ENCODE measurements at regions not wholly inside any gene's neighbourhood (a gene's known extent, or its start where the extent isn't known, plus 50 kb on each side); places are given as distances from the start of the nearest gene placed in this dataset.
"Not testable (repeated sequence)": the region's sequence is repeated elsewhere in the genome, so short reads cannot be mapped to it uniquely, and the experiment has no call there.

DNA sequence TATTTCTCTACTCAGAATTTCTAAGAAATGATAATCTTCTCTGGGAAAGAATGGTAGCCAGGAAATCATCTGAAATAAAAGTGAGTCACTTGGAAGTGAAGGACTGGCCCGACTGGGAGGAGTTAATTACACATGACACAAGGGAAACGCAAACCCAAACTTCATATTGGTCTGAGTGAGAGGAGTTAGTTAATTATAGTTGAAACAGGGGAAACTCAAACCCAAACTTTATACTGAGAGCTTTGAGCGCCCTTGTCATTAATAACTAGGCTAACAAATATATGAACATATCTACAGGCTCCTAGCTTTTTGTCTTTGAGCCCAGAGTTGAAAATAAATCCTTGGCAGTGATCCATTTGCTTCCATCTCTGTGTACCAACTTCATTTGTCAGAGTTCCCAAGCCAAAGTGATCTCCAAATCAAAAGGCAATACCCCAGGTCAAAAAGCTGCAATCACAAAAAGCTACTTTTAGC is 187.8 kb upstream of the COL3A1 start:
- intact Hi-C loops (cut with DNase I), result no loop called here
- no peak for DNase-seq

DNA sequence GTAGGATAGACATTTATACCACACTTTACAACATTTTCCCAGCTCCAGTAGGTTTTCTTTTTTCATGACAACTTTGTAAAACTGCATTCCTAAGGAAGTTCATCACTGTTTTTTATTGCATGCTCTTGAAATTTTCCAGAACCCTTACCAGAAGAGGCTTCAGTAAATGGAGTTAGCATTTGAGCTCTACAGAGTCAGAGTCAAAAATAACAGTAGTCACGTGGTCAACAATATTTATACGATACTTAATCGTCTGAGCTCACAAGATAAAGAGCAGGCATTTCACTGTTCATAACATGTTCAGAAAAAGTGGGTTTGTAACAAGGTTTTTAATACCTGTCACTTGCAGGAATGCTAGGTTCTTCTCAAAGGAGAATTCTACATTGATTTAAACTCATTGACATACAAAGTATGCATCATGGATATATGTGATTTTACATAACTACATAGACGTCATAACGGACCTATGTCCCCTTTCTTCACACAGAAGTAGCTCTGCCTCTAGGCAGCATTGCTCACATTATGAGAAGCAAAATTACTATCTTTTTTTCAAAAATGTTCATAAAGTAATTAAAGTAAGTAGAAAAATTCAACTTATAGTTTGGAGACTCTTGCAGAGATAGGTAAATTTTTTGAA is 187.0 kb upstream of the COL3A1 start:
- DNase-seq, result no peak
- intact Hi-C loops (cut with DNase I), result no loop called here

DNA sequence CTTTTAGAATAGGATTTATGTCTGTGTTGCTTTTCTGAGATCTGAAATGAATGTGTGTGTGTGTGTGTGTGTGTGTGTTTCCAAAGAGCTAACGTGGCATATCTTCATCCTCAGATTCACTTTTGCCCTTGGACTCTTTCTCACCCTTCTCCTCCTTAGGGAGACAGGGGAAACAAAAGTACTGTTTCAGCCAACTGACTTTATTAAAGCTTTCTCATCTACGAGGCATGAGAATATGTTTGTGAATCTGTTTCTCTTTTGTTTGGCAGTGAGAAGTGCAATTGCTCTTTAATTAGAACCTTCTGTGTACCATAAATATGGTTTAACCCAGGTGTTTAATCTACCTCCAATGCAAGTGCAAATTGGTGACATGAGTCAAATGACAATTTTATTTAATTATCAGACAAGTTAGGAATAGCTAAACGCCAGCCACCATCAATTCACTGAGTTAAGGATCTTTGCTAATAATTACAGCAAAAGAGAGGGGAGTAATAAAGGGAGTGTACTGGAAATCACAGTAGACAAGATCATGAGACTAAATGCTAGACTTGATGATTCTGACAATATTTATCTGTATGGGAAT is 186.4 kb upstream of the COL3A1 start:
- intact Hi-C loops (cut with DNase I), result no loop called here
- DNase-seq, result no peak

DNA sequence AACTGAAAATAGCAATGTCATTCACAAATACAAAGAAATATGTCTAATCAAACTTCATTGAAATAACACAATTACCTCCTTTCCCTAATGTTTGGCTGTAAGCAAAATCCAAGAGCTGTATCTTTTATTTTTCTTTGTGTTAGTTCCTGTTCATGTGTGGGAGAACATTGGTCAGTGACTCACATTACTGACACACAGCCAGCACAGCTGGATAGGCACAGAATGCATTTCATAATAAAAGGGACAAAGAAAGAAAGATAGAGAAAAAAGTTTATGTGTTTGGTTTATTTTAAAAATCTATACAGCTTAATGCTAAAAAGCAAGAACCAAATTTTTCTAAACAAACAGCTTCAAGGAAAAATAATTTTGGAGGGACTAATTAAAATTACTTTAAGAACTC is 185.6 kb upstream of the COL3A1 start:
- intact Hi-C loops (cut with DNase I), result no loop called here

DNA sequence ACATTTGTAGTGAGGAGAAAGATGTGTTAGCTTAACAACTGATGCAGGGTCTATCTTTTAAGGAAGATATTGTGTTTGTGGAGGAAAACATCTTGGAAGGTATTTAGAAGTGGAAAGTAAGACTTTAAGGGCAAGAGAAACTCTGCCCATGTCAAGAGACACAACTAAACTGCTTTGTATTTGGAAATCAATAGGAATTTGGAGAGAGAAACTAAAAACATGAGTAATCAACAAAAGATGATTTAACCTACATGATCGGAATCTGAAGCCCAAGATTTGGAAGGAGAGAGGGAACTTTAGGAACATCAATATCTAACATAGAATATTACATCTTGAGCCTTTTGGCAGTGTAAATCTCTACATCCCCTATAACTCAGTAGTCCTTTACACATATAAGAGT is 184.2 kb upstream of the COL3A1 start:
- intact Hi-C loops (cut with DNase I), result no loop called here
- DNase-seq, result no peak

More for the DNA sequence above, 185.6 kb upstream of the COL3A1 start:
- peak in 1 of 10 donors; percentile 9 for DNase-seq

DNA sequence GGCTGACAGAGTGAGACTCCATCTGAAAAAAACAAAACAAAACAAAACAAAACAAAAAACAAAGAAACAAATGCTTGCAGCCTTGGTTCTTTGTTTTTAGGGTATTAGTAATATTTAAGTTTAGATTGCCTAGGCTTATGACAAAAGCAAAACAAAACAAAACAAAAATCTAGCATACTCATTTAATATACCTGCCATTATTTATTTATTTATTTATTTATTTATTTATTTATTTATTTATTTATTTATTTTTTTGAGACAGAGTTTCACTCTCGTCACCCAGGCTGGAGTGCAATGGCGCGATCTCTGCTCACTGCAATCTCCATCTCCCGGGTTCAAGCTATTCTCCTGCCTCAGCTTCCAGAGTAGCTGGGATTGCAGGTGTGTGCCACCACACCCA is 179.7 kb upstream of the COL3A1 start:
- intact Hi-C loops (cut with DNase I); DNase-seq: not testable (repeated sequence)

DNA sequence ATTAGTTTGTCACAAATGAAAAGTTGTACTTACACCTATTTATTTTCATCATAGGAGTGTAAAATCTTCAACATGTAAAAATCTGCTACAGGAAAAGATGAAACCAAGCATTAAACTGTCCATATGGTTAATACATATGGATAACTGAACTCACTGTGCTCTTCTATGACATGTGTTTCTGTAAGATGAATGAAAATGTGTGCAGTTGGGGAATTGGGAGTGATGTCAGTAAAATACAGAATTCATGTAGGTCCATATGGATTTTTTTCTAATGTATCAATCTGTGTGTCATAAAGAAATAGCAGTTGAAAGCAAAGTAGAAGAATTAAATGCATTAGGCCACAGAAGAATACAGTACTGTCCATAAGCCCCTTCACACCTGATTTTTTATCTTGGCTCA is 178.4 kb upstream of the COL3A1 start:
- DNase-seq, result no peak
- intact Hi-C loops (cut with DNase I), result no loop called here

DNA sequence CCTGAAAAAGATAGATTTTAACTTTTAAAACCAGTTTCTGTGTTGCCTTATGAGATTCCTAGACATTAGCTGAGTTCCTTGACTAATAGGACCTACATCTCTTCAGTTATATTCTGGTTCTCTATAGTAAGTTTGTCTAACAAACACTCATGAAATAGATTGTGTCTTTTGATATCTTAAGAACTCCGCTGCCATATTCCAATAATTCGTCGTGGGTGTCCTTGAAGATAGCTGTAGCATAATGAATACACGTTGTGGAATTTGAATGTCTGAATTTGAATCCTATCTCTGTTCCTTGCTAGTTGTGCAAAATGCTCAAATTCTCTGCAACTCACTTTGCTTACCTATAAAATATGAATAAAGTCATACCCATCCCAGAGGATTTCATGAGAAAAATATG is 176.8 kb upstream of the COL3A1 start:
- intact Hi-C loops (cut with DNase I), result no loop called here
- no peak for DNase-seq

DNA sequence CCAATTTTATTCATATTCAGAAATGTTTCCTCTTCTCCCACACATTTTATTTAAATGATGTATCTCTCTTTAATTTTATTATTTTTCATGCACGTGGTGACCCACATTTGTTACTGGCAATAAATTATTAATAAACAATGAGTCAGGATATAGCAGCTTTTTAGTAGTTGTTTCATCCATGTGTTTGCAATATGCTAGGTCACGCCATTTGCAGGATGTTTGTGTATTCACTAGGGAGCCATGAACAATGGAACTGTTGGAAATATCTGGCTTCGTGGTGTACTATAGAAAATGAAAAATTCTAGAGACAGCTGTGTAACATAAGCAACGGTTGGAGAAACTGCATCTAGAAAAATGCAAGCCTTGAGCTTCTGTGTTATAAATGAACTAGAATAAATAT is 176.0 kb upstream of the COL3A1 start:
- intact Hi-C loops (cut with DNase I), result no loop called here

DNA sequence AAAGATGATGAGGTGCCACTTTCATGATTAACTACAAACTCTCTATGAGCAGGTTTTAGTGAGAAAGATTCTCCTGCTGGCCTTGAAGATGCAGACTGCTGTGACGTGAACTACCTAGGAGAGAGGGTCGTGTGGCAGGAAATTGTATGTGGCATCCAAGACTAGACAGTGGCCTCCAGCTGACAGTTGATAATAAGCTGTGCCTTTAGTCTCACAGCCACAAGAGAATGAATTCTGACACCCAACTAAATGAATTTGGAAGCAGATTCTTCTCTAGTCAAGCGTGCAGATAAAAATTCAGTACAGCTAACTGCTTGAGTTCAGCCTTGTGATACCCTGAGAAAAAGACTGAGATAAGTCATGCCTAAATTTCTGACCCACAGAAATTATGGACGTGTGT is 169.0 kb upstream of the COL3A1 start:
- no peak for DNase-seq
- intact Hi-C loops (cut with DNase I), result no loop called here

More for the DNA sequence above, 176.0 kb upstream of the COL3A1 start:
- no peak for DNase-seq

DNA sequence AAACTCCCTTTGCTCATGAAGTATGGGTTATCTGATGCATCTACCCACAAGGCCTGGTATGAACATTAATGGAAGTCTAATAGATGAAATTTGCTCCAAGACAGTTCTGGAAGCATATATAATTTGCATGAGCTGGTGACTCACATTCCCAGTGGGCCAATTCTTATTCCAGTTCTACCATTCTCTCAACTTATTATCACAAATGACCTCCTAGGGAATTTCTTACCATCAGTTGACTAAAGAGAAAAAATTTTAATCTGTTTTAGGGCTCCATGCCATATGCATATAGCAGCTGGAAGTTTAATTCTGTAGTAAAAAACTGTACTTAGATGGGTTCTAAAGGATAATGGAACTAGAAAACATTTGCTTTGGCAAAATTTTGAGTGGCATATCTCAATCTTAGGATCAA is 165.2 kb upstream of the COL3A1 start:
- intact Hi-C loops (cut with DNase I), result no loop called here
- DNase-seq, result no peak

DNA sequence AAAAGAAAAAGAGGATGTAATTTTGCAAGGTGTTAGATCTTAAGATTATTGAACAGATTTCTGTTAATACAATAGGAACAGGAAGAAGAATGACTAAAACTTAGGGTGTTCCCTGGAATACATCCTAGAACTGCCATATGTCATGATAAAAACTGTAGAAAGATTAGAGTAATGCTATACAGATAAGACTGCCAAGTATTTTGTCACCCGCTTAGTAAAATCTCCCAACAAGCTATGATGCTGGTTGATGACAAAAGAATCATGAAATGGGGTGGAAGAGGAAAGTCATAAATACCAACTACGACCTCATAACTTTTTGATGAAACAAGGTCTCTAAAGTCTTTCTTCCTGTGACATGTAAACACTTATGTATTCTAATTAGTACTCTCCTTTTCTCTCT is 163.6 kb upstream of the COL3A1 start:
- intact Hi-C loops (cut with DNase I), result no loop called here
- no peak for DNase-seq

DNA sequence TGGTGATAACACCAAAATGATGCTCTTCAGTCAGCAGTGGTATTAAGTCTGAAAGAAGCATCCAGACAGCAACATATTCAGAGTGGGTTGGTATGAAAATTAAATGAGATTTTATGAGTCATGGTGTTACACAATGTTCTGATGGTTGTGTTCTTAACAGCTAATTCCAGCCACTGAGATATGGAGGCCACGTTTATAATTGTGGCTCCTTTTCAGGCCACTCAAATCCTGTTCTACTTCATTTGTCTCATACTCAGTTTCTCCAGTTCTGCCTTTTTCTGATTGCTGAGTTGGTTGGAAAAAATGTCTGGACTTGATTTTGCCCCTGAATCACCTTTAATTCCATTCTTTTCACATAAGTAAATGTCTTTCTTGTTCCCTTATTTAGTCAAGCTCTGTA is 162.7 kb upstream of the COL3A1 start:
- DNase-seq, result no peak
- intact Hi-C loops (cut with DNase I), result no loop called here

DNA sequence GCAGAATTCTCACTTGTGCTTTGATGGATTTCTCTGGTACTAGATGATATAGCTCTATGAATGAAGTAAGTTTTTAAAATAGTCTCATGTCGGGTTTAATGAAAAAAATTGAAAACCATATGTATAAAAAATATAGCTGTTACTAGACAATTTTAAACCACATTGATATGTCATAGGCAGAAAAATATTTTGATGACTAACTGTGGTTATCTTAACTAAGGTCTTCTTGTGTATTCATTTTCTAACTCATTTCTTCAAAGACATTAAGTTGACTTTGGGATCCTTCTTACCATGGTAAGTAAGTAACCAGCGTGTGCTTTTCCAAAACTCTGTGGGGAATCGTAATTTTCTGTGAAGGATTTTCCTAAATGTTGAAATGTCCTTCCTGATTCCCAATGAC is 160.9 kb upstream of the COL3A1 start:
- intact Hi-C loops (cut with DNase I), result no loop called here
- DNase-seq, result no peak

DNA sequence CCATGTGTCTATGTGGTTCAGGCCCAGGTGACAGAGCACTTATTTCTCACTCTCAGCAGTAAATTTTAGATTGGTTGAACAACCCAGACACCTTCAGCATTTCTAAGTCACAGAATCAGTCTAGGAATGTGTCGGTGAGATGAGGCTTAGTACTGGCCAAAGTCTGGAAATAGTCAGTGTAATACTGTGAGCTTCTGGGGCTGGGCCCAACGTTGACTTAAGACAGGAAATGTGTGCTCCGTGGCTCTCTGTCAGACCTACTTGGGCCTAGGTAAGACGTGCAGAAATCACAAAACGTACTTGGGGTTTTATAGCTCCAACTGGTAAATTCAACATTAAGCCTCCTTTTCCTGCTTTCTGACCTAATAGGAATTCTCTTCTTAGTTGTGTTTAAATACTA is 160.3 kb upstream of the COL3A1 start:
- intact Hi-C loops (cut with DNase I), result no loop called here
- no peak for DNase-seq

DNA sequence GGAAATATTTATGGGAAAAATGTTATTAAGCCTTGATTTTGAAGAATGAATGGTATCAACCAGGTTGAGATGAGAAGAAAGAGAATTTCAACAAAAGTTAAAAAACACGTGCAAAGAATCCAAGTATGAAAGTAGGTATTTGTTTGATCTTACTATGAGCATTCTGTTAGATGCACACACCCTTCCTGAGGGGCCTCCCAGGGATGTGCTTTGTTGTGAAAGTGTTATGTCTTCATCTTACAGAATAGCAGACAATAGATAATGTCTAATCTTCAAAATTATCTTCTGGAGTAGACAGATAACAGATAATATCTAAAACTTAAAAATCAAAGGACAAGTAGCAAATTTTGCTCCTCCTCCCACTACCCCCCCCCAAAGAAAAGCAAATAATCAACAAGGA is 155.2 kb upstream of the COL3A1 start:
- DNase-seq, result no peak
- intact Hi-C loops (cut with DNase I), result no loop called here

DNA sequence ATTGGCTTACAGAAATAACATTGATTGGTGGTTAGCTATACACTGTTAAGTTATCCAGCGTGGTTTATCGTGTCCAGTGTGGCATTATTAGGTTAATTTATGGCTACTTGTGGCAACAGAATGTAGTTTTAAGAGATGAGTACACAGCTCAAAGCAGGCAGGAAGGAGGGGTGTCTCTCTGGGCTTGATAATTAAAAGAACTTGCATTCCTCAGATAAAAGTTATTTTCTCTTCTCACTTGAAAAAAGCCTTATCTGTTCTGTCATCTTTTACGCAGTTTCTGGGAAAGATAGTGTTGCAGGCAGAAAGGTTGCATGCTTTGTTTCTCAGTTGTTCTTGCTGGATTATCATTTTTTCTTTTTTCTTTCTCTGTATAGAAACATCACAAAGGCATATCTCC is 154.4 kb upstream of the COL3A1 start:
- intact Hi-C loops (cut with DNase I), result no loop called here
- no peak for DNase-seq

DNA sequence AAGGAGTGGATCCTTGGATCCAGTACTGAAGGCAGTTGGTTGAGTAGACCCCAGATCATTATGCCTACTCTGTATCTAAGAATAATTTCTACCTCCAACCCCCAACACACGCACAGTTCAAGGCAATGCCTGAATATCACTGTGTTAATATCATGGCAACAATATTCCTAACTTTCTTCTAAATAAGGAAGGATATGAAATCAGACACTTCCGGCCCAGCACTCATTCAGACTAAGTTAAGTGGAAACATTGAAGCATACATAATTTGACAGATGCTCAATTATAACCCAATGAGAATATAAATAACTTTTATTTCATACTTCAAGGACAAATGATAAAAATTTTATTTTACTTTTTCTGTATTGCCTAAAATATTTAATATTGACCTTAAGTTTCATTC is 153.6 kb upstream of the COL3A1 start:
- no peak for DNase-seq
- intact Hi-C loops (cut with DNase I), result no loop called here

DNA sequence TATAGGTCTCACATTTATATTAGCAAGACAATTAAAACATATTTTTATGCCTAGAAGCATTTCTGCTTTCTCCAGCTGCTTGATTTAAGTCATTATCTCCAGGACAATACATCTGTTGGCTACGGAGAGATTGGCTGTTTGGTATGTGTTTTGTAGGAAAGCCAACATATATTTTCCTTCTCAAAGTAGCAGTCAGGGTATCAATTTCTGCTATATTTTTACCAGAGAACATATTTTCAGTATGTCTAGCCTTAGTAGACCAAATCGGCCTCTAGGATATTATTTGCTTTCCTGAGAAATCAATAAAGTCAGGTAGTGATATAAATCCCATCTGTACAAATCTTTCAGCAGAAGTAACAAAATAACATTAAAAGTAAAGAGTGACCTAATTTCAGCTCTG is 150.0 kb upstream of the COL3A1 start:
- no peak for DNase-seq
- intact Hi-C loops (cut with DNase I), result no loop called here

DNA sequence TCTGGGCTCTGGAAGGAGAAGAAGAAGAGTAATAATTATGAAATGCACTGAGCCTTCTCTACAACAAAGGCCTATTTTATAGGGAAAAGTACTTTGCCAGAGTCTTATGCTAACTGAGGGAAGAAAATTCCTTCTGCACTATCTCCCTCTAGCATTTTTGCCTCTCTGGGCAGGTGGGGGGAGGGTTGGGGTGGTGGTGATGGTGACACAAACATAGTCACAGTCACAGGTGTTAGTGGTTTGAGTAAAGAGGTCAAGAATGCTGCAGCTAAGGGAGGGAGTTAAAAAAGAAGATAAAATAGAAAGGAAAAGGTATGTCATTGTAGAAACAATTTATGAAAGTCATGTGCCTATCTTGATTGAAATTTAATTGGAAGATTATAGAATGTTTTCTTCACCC is 140.8 kb upstream of the COL3A1 start:
- intact Hi-C loops (cut with DNase I), result no loop called here
- no peak for DNase-seq

DNA sequence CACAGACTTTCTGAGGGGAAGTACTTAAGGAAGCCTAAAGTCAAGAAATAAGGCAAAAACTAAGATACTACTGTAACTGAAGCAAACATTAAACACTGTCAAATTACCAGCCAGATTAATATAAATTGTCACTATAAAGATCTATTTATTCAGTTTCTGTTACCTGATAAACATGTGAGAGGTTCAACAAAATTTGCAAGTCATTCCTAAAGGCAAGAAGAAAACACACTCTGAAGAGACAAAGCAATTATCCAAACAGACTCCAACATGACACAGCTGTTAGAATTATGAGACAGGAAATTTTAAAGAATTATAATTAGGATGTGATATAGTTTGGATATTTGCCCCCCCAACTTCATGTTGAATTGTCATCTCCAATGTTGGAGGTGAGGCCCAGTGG is 140.4 kb upstream of the COL3A1 start:
- intact Hi-C loops (cut with DNase I), result no loop called here
- DNase-seq, result no peak

DNA sequence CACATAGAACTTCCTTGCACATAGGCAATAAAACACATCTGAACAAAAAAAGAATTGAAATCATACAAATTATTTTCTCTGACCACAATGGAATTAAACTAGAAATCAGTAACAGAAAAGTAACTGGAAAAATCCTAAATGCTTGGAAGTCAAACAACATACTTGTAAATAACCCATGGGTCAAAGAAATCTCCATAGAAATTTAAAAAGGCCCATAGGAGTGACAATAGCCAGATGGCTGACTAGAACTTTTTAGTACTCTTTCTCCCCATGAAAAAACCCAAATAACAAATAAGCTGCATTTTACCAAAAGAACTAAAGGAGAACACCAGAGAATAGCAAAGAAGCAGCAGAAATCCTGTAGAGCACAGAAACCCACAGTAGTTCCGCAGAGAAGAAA is 139.2 kb upstream of the COL3A1 start:
- no peak for DNase-seq
- intact Hi-C loops (cut with DNase I), result no loop called here

DNA sequence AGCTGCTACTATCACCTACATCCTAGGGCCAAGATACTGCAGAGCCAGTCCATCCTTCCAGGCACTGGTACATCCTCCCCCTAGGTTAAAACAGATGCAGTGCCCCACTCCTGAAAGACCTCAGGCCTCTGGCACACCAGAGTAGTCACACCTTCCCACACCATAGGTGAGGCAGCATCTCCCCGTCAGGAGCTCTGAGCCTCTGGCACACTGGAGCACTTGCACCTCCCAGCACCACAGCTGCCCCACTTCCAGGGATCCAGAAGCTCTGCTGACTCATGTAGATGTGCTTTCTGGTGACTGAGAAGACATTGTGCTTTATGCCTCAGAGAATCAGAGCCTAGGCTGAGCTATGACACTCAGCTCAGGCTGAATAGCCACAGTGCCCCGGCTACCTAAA is 138.4 kb upstream of the COL3A1 start:
- intact Hi-C loops (cut with DNase I), result no loop called here

More for the DNA sequence above, 138.4 kb upstream of the COL3A1 start:
- peak in 2 of 10 donors; percentile 19 to 77 for DNase-seq
